ENCODE measurements at regions not wholly inside any gene's neighbourhood (a gene's known extent, or its start where the extent isn't known, plus 50 kb on each side); places are given as distances from the start of the nearest gene placed in this dataset.

GRCh38 chr14:65184032-65184764, 81.9 kb upstream of the MAX start:
- WGBS, result 63% methylated on average over 8 of the region's 8 CpGs
- DNase-seq (ENCODE audit: low spot score), result no peak
- no peaks in the 10 kb centered on the region for H3K36me3 ChIP-seq (ENCODE audit: control insufficient read depth in 4 of 4, insufficient read depth in 3 of 4, low read depth in 1 of 4, low read length in 3 of 4)
- TF ChIP-seq FOXA2 (IDR thresholded peaks at IDR 0.05) (no peak), JUND (IDR thresholded peaks at IDR 0.05) (no peak), CTCF (IDR thresholded peaks at IDR 0.05; ENCODE audit: low read depth, low read length, missing input control) (no peak), EGR1 (IDR thresholded peaks at IDR 0.05; ENCODE audit: low read depth in 2 of 2) (no peak), TAF1 (conservative IDR thresholded peaks at IDR 0.05) (no peak), YY1 (IDR thresholded peaks at IDR 0.05) (no peak), RXRA (IDR thresholded peaks at IDR 0.05) (no peak), RAD21 (IDR thresholded peaks at IDR 0.05) (no peak)
- TF ChIP-seq, protein P1, sequence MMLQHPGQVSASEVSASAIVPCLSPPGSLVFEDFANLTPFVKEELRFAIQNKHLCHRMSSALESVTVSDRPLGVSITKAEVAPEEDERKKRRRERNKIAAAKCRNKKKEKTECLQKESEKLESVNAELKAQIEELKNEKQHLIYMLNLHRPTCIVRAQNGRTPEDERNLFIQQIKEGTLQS (IDR thresholded peaks at IDR 0.05), result no peak
- H3K27me3 ChIP-seq (ENCODE audit: control insufficient read depth in 4 of 4, insufficient read depth in 4 of 4, low read length in 3 of 4), result peaks cover 0 to 3% (median 0%) of the 10 kb centered on the region in 4 donors
- no peak overlapping the region for H3K4me3 ChIP-seq (ENCODE audit: low read depth in 1 of 3, low read length in 3 of 3)
- no peaks in the 10 kb centered on the region for H3K4me1 ChIP-seq (ENCODE audit: control insufficient read depth in 4 of 4, insufficient read depth in 4 of 4, low read length in 3 of 4)
- peaks cover 2 to 13% (median 8%) of the 10 kb centered on the region in 4 donors for H3K9me3 ChIP-seq (ENCODE audit: control insufficient read depth in 4 of 4, low read length in 3 of 4)
- no peak overlapping the region for H3K27ac ChIP-seq (ENCODE audit: low read depth in 1 of 2, low read length in 2 of 2)
- no peak overlapping the region for H3K9ac ChIP-seq (ENCODE audit: low read depth in 1 of 2, low read length in 2 of 2)

DNA sequence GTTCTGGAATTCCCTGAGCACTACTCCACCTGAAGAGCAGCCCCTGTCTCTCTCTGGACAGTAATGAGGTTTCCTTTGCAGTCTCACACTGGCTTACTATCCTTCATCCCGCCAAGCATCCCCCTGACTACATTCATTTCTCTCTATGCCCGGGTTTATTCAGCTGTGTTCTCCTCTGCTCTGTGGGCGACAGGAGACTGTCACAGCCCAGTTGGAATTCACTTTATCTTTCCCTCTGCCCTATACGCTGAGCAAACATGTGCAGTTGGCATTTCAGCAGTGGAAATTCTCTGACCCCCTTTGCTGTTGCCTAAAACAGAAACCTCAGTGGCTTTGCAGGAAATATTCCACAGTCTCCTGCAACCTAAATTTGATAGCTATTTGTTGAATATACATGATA, 83.5 kb upstream of the MAX start:
- no peak for DNase-seq (ENCODE audit: low spot score)
- 50% methylated on average over 4 of the region's 4 CpGs for WGBS
- H3K27ac ChIP-seq (ENCODE audit: low read depth in 1 of 2, low read length in 2 of 2), result no peak overlapping the region
- no peaks in the 10 kb centered on the region for H3K4me1 ChIP-seq (ENCODE audit: control insufficient read depth in 4 of 4, insufficient read depth in 4 of 4, low read length in 3 of 4)
- no peaks in the 10 kb centered on the region for H3K36me3 ChIP-seq (ENCODE audit: control insufficient read depth in 4 of 4, insufficient read depth in 3 of 4, low read depth in 1 of 4, low read length in 3 of 4)
- peaks cover 2 to 13% (median 8%) of the 10 kb centered on the region in 4 donors for H3K9me3 ChIP-seq (ENCODE audit: control insufficient read depth in 4 of 4, low read length in 3 of 4)
- H3K4me3 ChIP-seq (ENCODE audit: low read depth in 1 of 3, low read length in 3 of 3), result no peak overlapping the region
- TF ChIP-seq FOXA1 (IDR thresholded peaks at IDR 0.05) (no peak), ZBTB33 (IDR thresholded peaks at IDR 0.05) (no peak), NR2F2 (IDR thresholded peaks at IDR 0.05) (no peak), FOXA2 (IDR thresholded peaks at IDR 0.05) (no peak), SP1 (IDR thresholded peaks at IDR 0.05) (no peak), RXRA (IDR thresholded peaks at IDR 0.05) (no peak), HNF4G (IDR thresholded peaks at IDR 0.05) (no peak), RAD21 (IDR thresholded peaks at IDR 0.05) (no peak), YY1 (IDR thresholded peaks at IDR 0.05) (no peak)
- TF ChIP-seq, protein P2, sequence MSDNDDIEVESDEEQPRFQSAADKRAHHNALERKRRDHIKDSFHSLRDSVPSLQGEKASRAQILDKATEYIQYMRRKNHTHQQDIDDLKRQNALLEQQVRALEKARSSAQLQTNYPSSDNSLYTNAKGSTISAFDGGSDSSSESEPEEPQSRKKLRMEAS (IDR thresholded peaks at IDR 0.05), result no peak
- H3K9ac ChIP-seq (ENCODE audit: low read depth in 1 of 2, low read length in 2 of 2), result no peak overlapping the region
- H3K27me3 ChIP-seq (ENCODE audit: control insufficient read depth in 4 of 4, insufficient read depth in 4 of 4, low read length in 3 of 4), result no peaks in the 10 kb centered on the region
